Glomerular visceral epithelial cell (primary cell): ENCODE measurements at regions not wholly inside any gene's neighbourhood (a gene's known extent, or its start where the extent isn't known, plus 50 kb on each side); places are given as distances from the start of the nearest gene placed in this dataset.

Source experiments
- DNase-seq: peaks from one replicate; pipeline ENCODE4 v3.0.0-alpha.2; 2016; ENCODE audit errors: extremely low spot score

DNA sequence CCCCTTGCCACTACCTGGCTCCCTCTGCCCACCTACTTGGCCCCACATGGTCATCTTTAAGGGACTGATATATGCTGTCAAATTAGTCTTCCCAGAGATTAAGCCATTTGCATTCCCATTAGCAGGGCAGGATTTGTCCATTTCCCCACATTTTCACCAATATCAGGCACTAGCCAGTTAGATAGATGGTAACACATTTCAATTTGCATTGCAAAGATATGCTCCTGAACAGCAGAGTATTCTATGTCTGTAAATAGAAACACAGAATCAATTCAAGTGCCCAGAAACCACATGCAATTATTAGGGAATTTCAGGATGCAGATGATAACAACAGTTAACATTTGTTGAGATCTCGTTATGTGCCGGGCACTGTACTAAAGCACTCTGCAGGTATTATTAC is 92.6 kb upstream of the IL12B start:
- no peak for DNase-seq

DNA sequence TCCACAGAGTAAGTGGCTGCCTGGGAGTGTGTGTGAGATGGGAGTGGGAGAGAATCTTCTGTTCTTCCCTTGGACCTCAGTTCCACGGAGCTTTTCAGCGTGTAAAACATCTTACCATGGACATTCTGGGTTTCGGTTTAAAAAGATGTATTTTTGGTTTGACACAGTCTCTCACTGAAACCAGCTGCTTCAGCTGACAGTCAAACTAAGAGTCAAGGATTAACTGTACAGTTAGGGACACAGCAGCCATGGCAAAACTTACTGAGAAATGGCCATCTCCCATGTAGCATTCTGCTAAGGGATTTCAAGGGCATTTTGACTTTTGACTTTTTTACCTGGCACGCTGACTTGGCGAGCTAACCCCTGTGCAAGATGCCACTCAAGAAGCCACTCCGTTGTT is 93.8 kb upstream of the IL12B start:
- DNase-seq = no peak

DNA sequence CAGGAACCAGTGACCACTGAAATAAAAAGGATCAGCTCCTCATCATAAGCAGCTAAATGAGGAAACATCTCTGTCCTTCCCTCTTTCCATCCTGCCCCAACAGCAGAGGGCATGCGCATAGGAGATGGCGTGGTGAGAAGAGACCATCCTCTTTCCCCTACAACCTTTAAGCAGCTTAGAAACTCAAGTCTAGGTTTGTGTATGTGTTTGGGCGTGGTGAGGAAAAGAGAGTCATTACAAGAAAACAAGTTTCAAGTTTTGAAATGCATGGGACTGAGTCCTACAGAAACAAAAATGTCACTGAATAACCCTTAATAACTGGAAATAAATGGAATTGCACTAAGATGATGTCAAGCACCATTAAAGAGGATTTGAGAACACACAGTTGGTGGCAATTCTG is 96.4 kb upstream of the IL12B start:
- no peak for DNase-seq

DNA sequence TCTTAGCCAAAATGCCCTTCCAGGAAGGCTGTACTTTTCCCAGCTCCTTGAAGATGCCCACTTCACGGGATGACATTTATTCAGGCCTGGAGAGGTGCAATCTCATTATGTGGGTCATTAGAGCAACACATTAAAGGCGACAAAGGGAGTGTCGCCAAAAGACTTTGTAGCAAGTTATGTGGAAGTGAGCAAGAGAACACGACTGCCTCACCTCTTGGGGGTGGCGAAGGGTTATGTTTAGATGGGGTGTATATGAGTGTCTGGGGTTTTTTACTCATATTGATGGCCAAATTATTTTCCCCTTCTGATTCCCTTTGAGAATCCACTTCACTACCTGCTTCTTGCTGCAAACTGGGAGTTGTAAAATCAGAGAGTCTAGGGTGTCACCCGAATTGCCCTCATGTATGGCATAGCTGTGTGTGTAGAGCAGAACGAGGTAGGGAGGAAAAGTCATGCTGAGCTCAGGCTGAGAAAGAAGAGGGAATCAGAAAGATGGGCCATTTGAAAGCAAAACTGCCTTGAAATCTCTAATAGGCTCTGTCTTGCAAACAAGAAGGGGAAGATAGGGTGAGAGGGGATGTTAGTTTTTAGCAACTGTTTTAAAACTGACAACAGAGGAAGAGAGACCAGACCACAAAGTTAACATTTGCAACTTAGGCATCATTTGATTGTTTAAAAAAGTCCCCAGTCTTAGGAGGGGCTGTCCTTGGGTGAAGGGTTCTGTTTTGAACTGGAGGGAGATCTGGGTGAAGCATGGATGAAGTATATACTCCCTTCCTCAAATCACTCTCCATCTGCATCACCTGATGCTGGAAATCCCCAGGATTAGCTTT is 97.1 kb upstream of the IL12B start:
- no peak for DNase-seq

DNA sequence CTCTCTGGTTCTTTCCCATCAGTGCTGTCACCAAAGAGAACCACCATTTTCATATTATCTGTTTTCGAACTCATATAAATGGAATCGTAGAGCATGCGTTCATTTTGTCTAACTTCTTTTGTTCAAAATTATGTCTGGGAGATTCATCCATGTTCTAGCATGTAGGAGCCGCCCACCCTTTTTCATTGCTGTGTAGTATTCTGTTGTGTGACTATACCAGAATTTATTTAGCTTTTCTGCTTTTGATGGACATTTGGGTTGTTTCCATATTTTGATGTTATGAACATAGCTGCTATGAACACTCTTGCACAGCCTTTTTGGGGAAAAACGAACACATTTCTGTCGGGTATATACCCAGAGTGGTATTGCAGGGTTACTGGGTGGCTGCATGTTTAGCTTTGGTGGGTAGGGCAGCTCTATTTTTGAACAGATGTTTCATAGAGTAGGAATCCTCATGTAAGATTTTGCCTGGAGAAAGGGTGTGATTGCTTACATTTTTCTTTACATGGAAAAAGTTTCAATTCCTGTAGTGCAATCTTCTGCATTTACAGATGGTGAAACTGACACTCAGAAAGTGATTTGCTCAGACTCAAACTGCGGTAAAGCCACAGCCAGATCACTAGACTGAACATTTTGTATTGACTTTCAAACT is 100.2 kb upstream of the IL12B start:
- no peak for DNase-seq

DNA sequence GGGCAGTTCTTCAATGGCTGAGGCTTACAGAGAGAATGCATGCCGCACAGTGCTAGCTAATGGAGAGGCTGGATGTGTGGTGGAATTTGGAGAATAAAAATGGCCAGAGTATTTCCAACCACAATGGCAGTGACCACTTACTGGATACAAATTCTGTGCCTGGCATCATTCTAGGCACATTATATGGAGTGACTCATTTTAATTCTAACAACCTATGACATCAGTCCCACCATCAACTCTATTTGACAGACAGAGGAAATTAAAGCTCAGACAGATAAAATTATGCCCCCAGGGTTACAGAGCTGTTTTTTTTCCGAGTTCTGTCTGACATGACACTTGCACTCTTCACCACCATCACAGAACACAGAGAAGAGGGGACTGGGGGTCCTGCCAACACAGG is 105.6 kb upstream of the IL12B start:
- no peak for DNase-seq

DNA sequence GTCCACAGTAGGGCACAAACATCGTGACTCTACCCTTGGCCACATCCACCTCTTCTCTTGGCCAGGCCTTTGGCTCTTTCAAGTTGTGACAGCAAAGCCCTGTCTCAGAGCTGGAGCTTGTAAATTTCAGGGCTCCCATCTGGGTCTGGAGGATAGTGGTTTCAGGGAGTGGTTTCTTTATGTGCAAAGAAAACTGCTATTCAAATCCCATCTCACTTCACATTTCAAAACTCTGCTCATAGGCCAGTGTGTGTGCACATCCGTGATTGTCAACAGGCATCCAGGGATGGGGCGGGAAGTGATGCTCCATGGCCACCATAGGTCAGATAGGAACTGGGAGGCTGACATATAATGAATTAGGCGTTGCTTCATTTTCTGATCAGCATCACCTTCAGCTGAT is 107.8 kb upstream of the IL12B start:
- DNase-seq = no peak

DNA sequence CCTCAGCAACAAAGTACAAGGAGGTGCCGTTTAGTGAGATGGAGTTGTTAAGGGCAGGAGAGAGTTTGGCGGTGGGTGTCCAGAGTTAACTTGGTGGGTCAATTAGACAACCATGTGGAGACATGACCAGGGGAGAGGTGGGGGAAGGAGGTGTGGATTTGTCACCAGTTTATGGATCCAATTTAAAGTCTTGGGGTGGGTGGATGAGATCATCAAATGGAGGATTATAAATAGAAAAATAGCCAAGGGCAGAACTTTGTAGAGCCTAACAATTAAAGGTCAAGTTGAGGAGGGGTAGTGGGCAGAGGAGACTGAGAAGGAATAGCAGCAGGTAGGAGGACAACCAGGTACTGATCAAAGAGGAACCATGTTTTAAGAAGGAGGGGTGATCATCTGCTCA is 108.7 kb upstream of the IL12B start:
- no peak for DNase-seq

DNA sequence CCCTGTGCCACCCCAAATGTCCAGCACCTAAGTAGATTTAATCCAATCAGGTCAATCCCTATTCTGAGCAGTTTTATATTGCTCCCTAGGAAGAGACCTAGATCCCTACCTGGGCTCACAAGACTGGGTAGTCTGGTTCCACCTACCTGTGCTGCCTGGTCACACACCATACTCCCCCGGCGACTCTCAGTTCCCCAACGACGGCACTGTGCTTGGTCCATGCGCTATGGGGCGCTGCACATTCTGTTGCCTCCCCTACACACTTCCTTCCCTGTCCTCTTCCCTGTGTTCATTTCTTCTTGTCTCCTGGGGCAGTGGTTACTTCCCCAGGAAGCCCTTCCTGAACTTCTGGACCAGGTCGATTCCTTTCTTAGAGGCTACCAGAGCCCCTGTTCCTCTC is 109.9 kb upstream of the IL12B start:
- DNase-seq = no peak

DNA sequence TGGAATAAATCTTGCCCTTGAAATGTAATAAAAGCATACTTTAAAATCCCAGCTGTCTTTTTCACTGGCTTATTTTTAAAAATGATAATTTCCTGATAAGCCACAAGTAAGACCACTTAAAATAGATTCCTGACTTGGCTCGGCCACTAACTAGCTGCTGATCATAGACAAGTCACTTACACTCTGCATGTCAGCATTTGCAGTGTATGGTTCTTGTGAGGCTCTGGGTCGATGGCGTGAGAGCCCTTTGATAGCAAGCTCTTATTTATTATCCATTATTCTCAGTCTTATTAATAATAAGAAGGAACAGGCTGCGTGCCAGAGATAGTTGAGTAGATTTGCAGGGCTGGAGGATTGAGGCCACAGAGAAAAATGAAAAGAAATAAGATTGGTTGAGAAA is 110.7 kb upstream of the IL12B start:
- DNase-seq = no peak

DNA sequence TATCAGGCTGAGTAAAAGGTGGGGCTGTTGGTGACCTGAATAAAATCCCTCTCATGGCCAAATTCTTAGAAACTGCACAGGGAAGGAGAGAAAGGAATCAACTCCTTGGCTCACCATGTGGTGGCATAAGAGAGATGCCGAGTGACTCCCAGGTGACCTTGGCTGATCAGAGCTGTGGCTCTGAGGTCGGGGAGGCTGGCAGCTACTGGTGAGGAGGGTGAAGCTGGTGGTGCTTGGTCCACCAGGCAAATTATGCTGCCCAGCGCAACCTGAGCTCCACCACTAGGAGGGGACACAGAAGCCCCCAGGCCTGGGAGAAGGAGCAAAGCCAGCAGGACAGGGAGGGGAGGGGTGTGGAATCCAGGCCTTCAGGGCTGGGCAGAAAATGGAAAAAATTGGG is 111.2 kb upstream of the IL12B start:
- no peak for DNase-seq

DNA sequence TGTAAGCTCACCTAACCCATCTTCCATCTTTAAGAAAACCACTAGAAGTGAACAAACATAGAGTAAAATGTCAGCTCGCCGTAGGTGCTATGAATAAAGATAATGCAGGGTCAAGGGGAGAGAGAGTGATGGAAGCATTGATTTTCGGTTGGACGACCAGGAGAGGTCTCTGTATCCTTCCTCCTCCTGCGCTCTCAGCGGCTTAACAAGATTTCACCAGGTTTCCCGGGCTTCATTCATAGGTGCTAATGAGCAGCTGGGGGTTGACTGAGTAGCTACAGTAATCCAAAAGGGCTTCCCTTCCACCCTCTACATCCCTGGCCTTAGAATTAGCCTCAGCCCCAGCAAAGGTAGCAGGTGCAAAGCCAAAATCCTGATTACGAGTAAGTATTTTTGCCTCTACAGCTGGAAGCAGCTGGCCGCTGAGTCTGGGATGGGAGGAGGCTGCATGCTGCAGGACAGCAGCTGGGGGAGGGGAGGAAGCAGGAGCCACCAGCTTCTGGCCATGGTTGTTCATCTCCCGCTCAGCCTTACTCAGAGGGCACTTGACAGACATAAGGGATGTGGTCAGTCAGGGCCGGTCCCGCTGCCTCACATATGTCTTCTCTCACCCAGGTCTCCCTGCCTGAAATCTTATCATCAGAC is 112.0 kb upstream of the IL12B start:
- DNase-seq = no peak

DNA sequence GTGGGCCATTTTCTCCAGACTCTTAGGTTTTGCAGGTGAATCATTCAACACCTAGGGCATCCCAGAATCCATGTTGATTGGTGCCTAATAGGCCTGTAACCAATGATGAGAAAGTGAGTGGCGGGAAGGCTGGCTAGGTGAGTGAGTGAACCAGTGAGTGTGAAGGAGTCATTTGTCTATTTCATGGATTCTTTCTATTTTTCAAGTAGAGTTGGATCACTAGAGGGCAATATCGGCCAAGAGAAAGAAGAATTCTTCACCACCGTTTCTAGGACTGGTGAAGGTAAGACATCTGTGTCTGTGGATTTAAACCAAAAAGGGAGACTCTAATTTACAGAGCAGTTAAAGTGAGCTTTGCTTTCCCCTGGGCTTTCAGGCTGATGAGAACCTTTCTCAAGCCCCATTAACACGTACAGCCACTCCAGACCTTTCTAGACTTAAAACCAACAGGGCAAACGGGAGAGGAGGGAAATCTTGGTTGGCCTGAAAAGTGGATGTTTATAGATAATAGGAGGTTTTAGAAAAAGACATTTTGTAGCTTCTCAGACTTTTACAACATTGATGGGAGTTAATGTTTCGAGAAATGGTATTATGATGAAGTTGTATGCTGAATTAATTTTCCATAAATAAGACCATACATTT is 114.3 kb upstream of the IL12B start:
- DNase-seq = peak; percentile 55

DNA sequence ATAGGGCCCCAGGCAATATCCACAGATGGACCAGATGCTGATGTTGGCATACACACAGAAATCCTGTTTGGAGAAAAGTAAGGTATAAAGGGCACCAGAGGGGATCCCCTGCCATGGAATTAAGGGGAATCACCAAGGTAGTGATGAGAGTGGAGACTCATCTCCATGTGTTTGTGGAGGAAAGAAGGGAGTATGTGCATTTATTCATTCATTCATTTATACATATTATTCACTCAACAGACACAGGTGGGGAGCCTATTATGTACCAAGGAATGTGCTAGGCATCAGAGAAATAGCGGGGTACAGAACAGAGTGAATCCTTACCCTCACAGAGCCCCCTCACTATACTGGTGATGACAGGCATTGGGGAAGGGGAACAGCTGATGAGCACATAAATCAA is 116.8 kb upstream of the IL12B start:
- DNase-seq = no peak

DNA sequence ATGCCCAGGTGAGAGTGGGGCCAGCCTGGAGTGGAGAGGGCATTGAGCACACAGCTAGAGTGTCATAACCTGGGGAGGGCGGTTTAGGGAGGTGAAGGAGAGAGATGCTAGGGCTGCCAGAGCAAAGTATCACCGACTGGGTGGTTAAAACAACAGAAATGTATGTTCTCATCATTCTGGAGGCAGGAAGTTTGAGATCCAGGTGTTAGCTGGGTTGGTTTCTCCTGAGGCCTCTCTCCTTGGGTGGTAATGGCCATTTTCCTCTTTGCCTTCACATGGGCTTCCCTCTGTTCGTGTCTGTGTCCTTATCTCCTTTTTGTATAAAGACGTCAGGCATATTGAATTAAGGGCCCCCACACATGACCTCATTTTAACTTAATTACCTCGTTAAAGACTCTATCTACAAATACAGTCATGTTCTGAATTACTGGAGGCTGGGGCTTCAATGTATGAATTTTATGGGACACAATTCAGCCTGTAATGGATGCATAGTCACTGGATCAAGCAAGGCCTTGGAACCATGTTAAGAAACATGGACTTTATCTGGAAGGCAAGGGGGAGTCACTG is 118.6 kb upstream of the IL12B start:
- DNase-seq = no peak

DNA sequence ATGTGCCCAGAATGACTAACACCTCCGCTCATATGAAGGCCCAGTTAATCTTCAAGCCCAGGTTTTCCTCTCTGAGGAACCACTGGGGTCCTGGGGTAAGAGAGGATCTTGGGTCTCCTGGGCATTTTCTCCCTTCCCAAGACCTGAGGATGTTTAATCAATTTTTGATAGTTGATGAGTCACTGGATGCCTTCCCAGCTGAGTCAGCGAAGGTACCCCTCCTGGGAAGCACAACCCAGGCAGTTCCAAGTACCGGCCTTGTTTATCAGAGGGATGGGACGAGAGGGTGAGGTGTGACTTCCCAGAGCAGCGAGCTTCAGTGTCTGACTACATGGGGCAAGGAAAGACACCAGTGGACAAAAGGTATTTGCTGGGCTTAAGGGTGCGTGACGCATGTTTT is 119.6 kb upstream of the IL12B start:
- peak; percentile 63 for DNase-seq

DNA sequence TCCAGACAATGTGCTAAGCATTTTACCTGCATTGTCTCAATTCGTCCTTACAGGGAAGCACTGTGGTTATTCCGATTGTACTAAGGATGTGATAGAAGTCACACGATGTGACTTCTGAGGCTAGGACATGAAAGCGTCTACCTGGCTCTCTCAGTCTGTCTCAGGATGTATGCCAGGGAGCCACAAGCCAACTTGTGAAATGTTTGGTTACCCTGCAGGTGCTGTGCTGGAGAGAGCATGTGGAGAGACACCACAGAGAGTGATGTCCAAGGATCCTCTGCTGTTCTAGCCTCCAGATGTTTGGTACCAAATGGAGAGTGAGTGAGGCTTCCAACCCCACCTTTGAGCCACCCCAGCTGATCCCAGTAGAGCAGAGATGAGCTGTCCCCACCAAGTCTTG is 120.1 kb upstream of the IL12B start:
- DNase-seq = no peak

DNA sequence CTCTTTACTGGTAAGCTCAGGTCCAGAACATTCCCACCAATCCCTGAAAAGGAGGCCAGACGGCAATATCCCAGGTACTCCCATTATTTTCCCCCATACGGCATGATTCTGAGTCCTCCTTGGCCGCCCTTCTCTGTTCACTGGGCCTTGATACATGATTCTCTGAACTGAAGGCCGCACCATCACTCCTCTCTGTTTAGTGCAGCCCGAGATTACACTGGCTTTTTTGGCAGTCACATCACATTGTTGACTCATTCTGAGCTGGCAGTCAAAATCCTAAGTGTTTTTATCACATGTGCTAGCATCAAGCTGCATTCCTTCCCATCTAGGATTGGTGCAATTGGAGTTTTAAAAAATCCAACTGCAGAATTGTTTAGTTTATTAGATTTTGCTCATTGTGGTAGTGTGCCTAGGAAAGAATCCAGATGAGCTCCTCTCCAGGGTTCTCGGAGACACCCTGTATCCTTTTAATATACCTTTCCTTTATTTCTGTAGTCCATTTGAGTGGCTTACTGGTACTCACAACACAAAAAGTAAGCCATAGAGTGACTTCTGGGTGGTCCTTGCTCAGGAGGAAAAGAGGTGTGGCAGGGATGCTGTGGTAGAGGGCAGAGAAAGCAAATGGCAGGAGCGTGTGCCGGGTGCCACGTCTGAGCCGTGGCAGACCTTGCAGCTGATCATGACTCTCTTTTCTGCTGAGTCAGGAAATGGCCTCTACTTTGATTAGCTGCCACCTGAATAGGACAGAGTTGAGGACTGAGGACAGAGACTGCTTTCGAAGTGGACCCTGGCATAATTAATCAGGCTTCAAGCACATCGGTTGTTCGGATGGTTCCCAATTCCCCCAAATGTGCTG is 121.1 kb upstream of the IL12B start:
- DNase-seq = peak; percentile 77

DNA sequence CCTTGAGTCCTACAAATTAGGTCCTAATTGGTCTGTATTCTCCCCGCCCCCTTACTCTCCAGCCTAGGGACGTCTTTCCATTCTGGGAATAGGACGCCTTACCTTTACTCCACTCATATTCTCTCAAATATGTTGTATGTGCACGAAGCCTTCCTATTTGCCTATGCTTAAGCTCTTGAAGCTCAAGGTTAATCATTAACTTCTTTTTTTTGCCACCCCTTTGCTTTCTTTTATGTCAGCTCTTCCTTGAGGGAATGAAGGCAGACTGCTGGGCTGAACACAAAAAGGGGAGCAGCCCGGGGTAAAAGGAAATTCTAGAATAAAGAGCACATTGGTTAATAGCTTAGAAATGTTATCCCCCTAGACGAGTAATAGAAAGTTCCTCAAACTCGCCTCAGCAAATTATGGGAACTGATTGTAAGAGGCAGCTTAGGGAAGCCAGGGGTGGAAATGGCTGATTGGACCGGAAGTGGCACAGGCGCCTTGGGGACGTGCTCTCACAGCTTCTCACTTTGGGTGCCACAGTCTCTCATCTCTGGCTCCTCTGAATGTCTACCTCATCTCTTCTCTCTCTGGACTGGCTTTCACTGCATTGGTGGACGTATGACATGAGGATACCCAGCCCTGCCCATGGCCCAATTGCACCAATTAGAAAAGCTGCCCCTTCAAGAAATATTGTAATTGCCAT is 122.3 kb upstream of the IL12B start:
- DNase-seq = no peak

DNA sequence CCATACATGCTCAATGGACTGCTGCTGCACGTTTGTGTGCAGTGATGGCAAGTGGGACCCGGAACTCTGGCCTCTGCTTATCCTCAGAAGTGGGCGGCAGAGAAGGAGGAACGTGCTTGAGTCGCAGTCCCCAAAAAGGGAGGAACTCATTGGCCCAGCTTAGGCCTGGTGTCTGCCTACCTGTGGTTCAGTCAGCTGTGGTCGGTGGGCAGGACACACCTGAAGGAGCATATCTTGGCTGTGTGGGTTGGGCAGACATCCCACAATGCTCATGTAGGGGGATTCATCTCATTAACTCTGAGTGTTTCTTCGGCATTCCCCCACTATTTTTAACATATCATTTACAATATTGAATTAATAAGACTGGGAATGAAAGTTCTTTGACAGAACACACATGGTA is 122.9 kb upstream of the IL12B start:
- no peak for DNase-seq

DNA sequence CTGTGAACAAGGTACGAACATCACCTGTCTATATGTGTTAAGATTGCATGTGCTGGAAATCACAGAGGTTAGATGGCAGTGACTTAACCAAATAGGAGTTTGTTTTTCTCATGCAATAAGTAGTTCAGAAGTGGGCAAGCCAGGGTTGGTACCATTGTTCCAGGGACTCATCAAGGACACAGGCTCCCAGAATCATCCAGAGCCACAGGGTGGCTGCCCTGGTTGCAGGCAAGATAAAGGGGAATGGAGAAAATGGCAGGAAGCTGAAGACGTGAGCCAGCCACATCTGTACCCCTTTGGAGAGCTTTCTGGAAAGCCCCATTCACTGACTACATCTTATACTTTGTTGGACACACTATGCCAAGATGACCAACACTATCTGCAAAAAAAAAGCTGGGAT is 126.0 kb upstream of the IL12B start:
- DNase-seq = no peak
